ENCODE measurements at regions not wholly inside any gene's neighbourhood (a gene's known extent, or its start where the extent isn't known, plus 50 kb on each side); places are given as distances from the start of the nearest gene placed in this dataset.

- Histone ChIP-seq H3K27me3 (ENCODE audit: insufficient read depth, low read length) (no peaks in the 10 kb centered on the region), H3K36me3 (ENCODE audit: insufficient read depth, low read length) (no peaks in the 10 kb centered on the region), H3K4me1 (ENCODE audit: insufficient read depth, low read length, severe bottlenecking) (no peaks in the 10 kb centered on the region), H3K79me2 (ENCODE audit: insufficient read depth, low read length) (no peaks in the 10 kb centered on the region), H4K20me1 (ENCODE audit: insufficient read depth, low read length) (no peaks in the 10 kb centered on the region), H2AFZ (ENCODE audit: low read length) (no peak overlapping the region), H3K9ac (ENCODE audit: low read length) (no peak overlapping the region), H3K27ac (ENCODE audit: low read depth, low read length, poor library complexity, severe bottlenecking) (no peak overlapping the region), H3K4me2 (ENCODE audit: low read length) (no peak overlapping the region), H3K4me3 (ENCODE audit: low read depth, low read length, poor library complexity, severe bottlenecking) (no peak overlapping the region), H3K9me3 (ENCODE audit: low read length) (no peaks in the 10 kb centered on the region), H3K9me2 (ENCODE audit: low read depth, low read length) (no peaks in the 10 kb centered on the region), H3F3A (ENCODE audit: insufficient read depth, low read length) (no peaks in the 10 kb centered on the region)
- no peak for TF ChIP-seq EZH2 (IDR thresholded peaks at IDR 0.05; ENCODE audit: borderline replicate concordance, low read length)
- no peak for TF ChIP-seq CTCF (IDR thresholded peaks at IDR 0.05; ENCODE audit: low read length)
Measured at GRCh38 chr2:2657121-2657962, 326.3 kb upstream of the MYT1L start.

GRCh38 chr2:2656115-2657011 is 325.3 kb upstream of the MYT1L start:
- Histone ChIP-seq H3K4me3 (ENCODE audit: low read depth, low read length, poor library complexity, severe bottlenecking) (no peak overlapping the region), H3K27me3 (ENCODE audit: insufficient read depth, low read length) (no peaks in the 10 kb centered on the region), H2AFZ (ENCODE audit: low read length) (no peak overlapping the region), H3K79me2 (ENCODE audit: insufficient read depth, low read length) (no peaks in the 10 kb centered on the region), H3K36me3 (ENCODE audit: insufficient read depth, low read length) (no peaks in the 10 kb centered on the region), H3K4me1 (ENCODE audit: insufficient read depth, low read length, severe bottlenecking) (no peaks in the 10 kb centered on the region), H3K4me2 (ENCODE audit: low read length) (no peak overlapping the region), H3K9me2 (ENCODE audit: low read depth, low read length) (no peaks in the 10 kb centered on the region), H3K27ac (ENCODE audit: low read depth, low read length, poor library complexity, severe bottlenecking) (no peak overlapping the region), H3K9ac (ENCODE audit: low read length) (no peak overlapping the region), H3K9me3 (ENCODE audit: low read length) (no peaks in the 10 kb centered on the region), H3F3A (ENCODE audit: insufficient read depth, low read length) (no peaks in the 10 kb centered on the region), H4K20me1 (ENCODE audit: insufficient read depth, low read length) (no peaks in the 10 kb centered on the region)
- no peak for TF ChIP-seq CTCF (IDR thresholded peaks at IDR 0.05; ENCODE audit: low read length)
- no peak for TF ChIP-seq EZH2 (IDR thresholded peaks at IDR 0.05; ENCODE audit: borderline replicate concordance, low read length)

- Histone ChIP-seq H3K27me3 (ENCODE audit: insufficient read depth, low read length) (no peaks in the 10 kb centered on the region), H2AFZ (ENCODE audit: low read length) (no peak overlapping the region), H3K4me2 (ENCODE audit: low read length) (no peak overlapping the region), H3K79me2 (ENCODE audit: insufficient read depth, low read length) (no peaks in the 10 kb centered on the region), H3K9me2 (ENCODE audit: low read depth, low read length) (no peaks in the 10 kb centered on the region), H3K4me3 (ENCODE audit: low read depth, low read length, poor library complexity, severe bottlenecking) (no peak overlapping the region), H3K9me3 (ENCODE audit: low read length) (no peaks in the 10 kb centered on the region), H3K36me3 (ENCODE audit: insufficient read depth, low read length) (no peaks in the 10 kb centered on the region), H3K27ac (ENCODE audit: low read depth, low read length, poor library complexity, severe bottlenecking) (no peak overlapping the region), H3K9ac (ENCODE audit: low read length) (no peak overlapping the region), H3F3A (ENCODE audit: insufficient read depth, low read length) (no peaks in the 10 kb centered on the region), H4K20me1 (ENCODE audit: insufficient read depth, low read length) (no peaks in the 10 kb centered on the region), H3K4me1 (ENCODE audit: insufficient read depth, low read length, severe bottlenecking) (no peaks in the 10 kb centered on the region)
- TF ChIP-seq CTCF (IDR thresholded peaks at IDR 0.05; ENCODE audit: low read length), result no peak
- no peak for TF ChIP-seq EZH2 (IDR thresholded peaks at IDR 0.05; ENCODE audit: borderline replicate concordance, low read length)
Measured at GRCh38 chr2:2655453-2656114, 324.5 kb upstream of the MYT1L start.
